ENCODE measurements at regions not wholly inside any gene's neighbourhood (a gene's known extent, or its start where the extent isn't known, plus 50 kb on each side); places are given as distances from the start of the nearest gene placed in this dataset.

- Histone ChIP-seq H3K27me3 (ENCODE audit: control insufficient read depth in 1 of 2, insufficient read depth in 1 of 2, low read length in 2 of 2) (peaks cover 0 to 17% of the 10 kb centered on the region in 2 experiments), H4K8ac (ENCODE audit: low read length) (no peak overlapping the region), H2BK15ac (ENCODE audit: low read depth, poor library complexity, severe bottlenecking) (no peak overlapping the region), H3K4me2 (ENCODE audit: low read length, poor library complexity, severe bottlenecking) (no peak overlapping the region), H3K36me3 (ENCODE audit: control insufficient read depth in 1 of 2, insufficient read depth in 2 of 2, low read depth in 1 of 2, low read length in 2 of 2) (no peaks in the 10 kb centered on the region), H3K9ac (ENCODE audit: low read length) (no peak overlapping the region), H3K14ac (ENCODE audit: low read length in 2 of 2) (no peak overlapping the region), H3K27ac (ENCODE audit: low read length, poor library complexity, severe bottlenecking) (no peak overlapping the region), H2AFZ (ENCODE audit: low read depth, low read length) (no peak overlapping the region), H2BK5ac (ENCODE audit: low read depth, low read length, poor library complexity, severe bottlenecking) (no peak overlapping the region), H3K4ac (ENCODE audit: low read depth in 1 of 2, low read length in 2 of 2) (no peak overlapping the region), H3K4me1 (ENCODE audit: control insufficient read depth, insufficient read depth, low read depth, low read length) (no peaks in the 10 kb centered on the region), H2BK120ac (ENCODE audit: low read depth, low read length) (no peak overlapping the region), H3K4me3 (ENCODE audit: insufficient read depth in 1 of 2, low read depth in 1 of 2, low read length in 2 of 2) (no peak overlapping the region), H3K18ac (ENCODE audit: low read depth in 1 of 2, low read length in 2 of 2) (no peak overlapping the region), H3K9me3 (ENCODE audit: control insufficient read depth, low read length) (peaks cover 15% of the 10 kb centered on the region), H2AK5ac (ENCODE audit: low read length, severe bottlenecking) (no peak overlapping the region), H4K91ac (ENCODE audit: low read length) (no peak overlapping the region), H3K79me1 (replicated peaks; ENCODE audit: low read length, poor library complexity, severe bottlenecking) (no peaks in the 10 kb centered on the region), H2BK12ac (ENCODE audit: low read length in 2 of 2) (no peak overlapping the region), H3K23ac (ENCODE audit: low read length in 2 of 2) (no peak overlapping the region)
- no peak for DNase-seq
- 13% methylated on average over 13 of the region's 15 CpGs for WGBS
Measured at GRCh38 chr9:134983074-134983473, 65.4 kb upstream of the FCN1 start.

DNA sequence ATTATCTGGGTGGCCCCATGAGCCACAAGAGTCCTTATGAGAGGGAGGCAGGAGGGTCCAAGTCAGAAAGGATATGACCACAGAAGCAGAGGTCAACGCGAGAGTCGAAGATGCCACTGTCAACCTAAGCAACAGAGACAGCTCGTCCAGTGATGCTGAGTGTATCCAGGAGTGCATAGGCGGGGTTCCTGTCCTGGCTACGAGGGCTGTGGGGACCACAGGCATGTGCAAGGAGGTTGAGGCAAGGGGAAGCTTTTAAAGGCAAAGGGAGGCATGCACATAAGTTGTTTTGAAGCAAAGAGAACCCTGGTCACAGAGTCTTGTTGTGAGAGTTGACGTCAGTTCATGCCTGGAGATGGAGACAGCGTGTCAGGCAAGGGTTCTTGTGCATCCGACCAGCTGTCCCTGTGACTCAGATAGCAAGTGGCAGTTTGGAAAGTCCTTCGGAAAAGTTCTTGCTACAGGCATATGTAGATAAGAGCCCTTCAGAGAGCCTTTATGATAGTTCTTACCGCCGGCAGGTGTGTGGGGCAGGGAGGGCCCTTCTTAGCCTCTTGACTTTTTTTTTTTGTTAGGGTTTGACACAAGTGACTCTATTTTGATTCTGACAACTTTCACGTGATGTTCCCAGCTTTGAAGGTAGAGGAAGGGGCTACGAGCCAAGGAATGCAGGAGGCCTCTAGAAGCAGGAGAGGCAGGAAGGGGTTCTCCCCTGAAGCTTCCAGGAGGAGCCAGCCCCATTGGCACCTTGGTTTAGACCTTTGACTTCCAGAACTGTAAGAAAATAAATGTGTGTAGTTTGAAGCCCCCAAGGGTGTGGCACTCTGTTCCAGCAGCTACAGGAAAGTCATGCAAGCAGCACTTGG is 66.0 kb upstream of the FCN1 start:
- Histone ChIP-seq H3K14ac (ENCODE audit: low read length in 2 of 2) (no peak overlapping the region), H2AFZ (ENCODE audit: low read depth, low read length) (no peak overlapping the region), H3K27me3 (ENCODE audit: control insufficient read depth in 1 of 2, insufficient read depth in 1 of 2, low read length in 2 of 2) (peaks cover 0 to 17% of the 10 kb centered on the region in 2 experiments), H3K4me3 (ENCODE audit: insufficient read depth in 1 of 2, low read depth in 1 of 2, low read length in 2 of 2) (no peak overlapping the region), H2BK15ac (ENCODE audit: low read depth, poor library complexity, severe bottlenecking) (no peak overlapping the region), H3K4me2 (ENCODE audit: low read length, poor library complexity, severe bottlenecking) (no peak overlapping the region), H3K18ac (ENCODE audit: low read depth in 1 of 2, low read length in 2 of 2) (no peak overlapping the region), H3K4ac (ENCODE audit: low read depth in 1 of 2, low read length in 2 of 2) (no peak overlapping the region), H3K36me3 (ENCODE audit: control insufficient read depth in 1 of 2, insufficient read depth in 2 of 2, low read depth in 1 of 2, low read length in 2 of 2) (no peaks in the 10 kb centered on the region), H4K91ac (ENCODE audit: low read length) (no peak overlapping the region), H3K4me1 (ENCODE audit: control insufficient read depth, insufficient read depth, low read depth, low read length) (no peaks in the 10 kb centered on the region), H2BK120ac (ENCODE audit: low read depth, low read length) (no peak overlapping the region), H3K27ac (ENCODE audit: low read length, poor library complexity, severe bottlenecking) (no peak overlapping the region), H3K79me1 (replicated peaks; ENCODE audit: low read length, poor library complexity, severe bottlenecking) (no peaks in the 10 kb centered on the region), H2AK5ac (ENCODE audit: low read length, severe bottlenecking) (no peak overlapping the region), H3K23ac (ENCODE audit: low read length in 2 of 2) (no peak overlapping the region), H3K9me3 (ENCODE audit: control insufficient read depth, low read length) (peaks cover 15% of the 10 kb centered on the region), H3K9ac (ENCODE audit: low read length) (no peak overlapping the region), H4K8ac (ENCODE audit: low read length) (no peak overlapping the region), H2BK12ac (ENCODE audit: low read length in 2 of 2) (no peak overlapping the region), H2BK5ac (ENCODE audit: low read depth, low read length, poor library complexity, severe bottlenecking) (no peak overlapping the region)
- no peak for DNase-seq
- 76% methylated on average over 14 of the region's 14 CpGs for WGBS

GRCh38 chr9:134984372-134985265 is 66.9 kb upstream of the FCN1 start:
- Histone ChIP-seq H3K27ac (ENCODE audit: low read length, poor library complexity, severe bottlenecking) (no peak overlapping the region), H3K23ac (ENCODE audit: low read length in 2 of 2) (no peak overlapping the region)
- 81% methylated on average over 23 of the region's 23 CpGs for WGBS

GRCh38 chr9:134985451-134985850 is 67.7 kb upstream of the FCN1 start:
- WGBS = 93% methylated on average over 7 of the region's 7 CpGs
- no peak overlapping the region for H2BK120ac ChIP-seq (ENCODE audit: low read depth, low read length)
- H3K9me3 ChIP-seq (ENCODE audit: control insufficient read depth, low read length) = peaks cover 15% of the 10 kb centered on the region
- no peaks in the 10 kb centered on the region for H3K79me1 ChIP-seq (replicated peaks; ENCODE audit: low read length, poor library complexity, severe bottlenecking)
- no peak overlapping the region for H3K9ac ChIP-seq (ENCODE audit: low read length)
- H4K91ac ChIP-seq (ENCODE audit: low read length) = no peak overlapping the region
- H3K27me3 ChIP-seq (ENCODE audit: control insufficient read depth in 1 of 2, insufficient read depth in 1 of 2, low read length in 2 of 2) = peaks cover 0 to 17% of the 10 kb centered on the region in 2 experiments
- DNase-seq = no peak
- H3K36me3 ChIP-seq (ENCODE audit: control insufficient read depth in 1 of 2, insufficient read depth in 2 of 2, low read depth in 1 of 2, low read length in 2 of 2) = no peaks in the 10 kb centered on the region
- H2BK5ac ChIP-seq (ENCODE audit: low read depth, low read length, poor library complexity, severe bottlenecking) = no peak overlapping the region
- no peak overlapping the region for H3K18ac ChIP-seq (ENCODE audit: low read depth in 1 of 2, low read length in 2 of 2)
- no peak overlapping the region for H2BK15ac ChIP-seq (ENCODE audit: low read depth, poor library complexity, severe bottlenecking)
- H3K4me1 ChIP-seq (ENCODE audit: control insufficient read depth, insufficient read depth, low read depth, low read length) = no peaks in the 10 kb centered on the region
- H2AFZ ChIP-seq (ENCODE audit: low read depth, low read length) = no peak overlapping the region
- H3K23ac ChIP-seq (ENCODE audit: low read length in 2 of 2) = no peak overlapping the region
- no peak overlapping the region for H3K14ac ChIP-seq (ENCODE audit: low read length in 2 of 2)
- no peak overlapping the region for H3K4me3 ChIP-seq (ENCODE audit: insufficient read depth in 1 of 2, low read depth in 1 of 2, low read length in 2 of 2)
- H3K4ac ChIP-seq (ENCODE audit: low read depth in 1 of 2, low read length in 2 of 2) = no peak overlapping the region
- no peak overlapping the region for H2AK5ac ChIP-seq (ENCODE audit: low read length, severe bottlenecking)
- H3K4me2 ChIP-seq (ENCODE audit: low read length, poor library complexity, severe bottlenecking) = no peak overlapping the region
- H4K8ac ChIP-seq (ENCODE audit: low read length) = no peak overlapping the region
- H2BK12ac ChIP-seq (ENCODE audit: low read length in 2 of 2) = no peak overlapping the region
- no peak overlapping the region for H3K27ac ChIP-seq (ENCODE audit: low read length, poor library complexity, severe bottlenecking)

More at GRCh38 chr9:134984372-134985265, 66.9 kb upstream of the FCN1 start:
- Histone ChIP-seq H3K9me3 (ENCODE audit: control insufficient read depth, low read length) (peaks cover 15% of the 10 kb centered on the region), H3K27me3 (ENCODE audit: control insufficient read depth in 1 of 2, insufficient read depth in 1 of 2, low read length in 2 of 2) (peaks cover 0 to 17% of the 10 kb centered on the region in 2 experiments), H2BK5ac (ENCODE audit: low read depth, low read length, poor library complexity, severe bottlenecking) (no peak overlapping the region), H2BK12ac (ENCODE audit: low read length in 2 of 2) (no peak overlapping the region), H3K4me1 (ENCODE audit: control insufficient read depth, insufficient read depth, low read depth, low read length) (no peaks in the 10 kb centered on the region), H4K91ac (ENCODE audit: low read length) (no peak overlapping the region), H2BK120ac (ENCODE audit: low read depth, low read length) (no peak overlapping the region), H4K8ac (ENCODE audit: low read length) (no peak overlapping the region), H3K4me3 (ENCODE audit: insufficient read depth in 1 of 2, low read depth in 1 of 2, low read length in 2 of 2) (no peak overlapping the region), H3K4me2 (ENCODE audit: low read length, poor library complexity, severe bottlenecking) (no peak overlapping the region), H3K9ac (ENCODE audit: low read length) (no peak overlapping the region), H2AK5ac (ENCODE audit: low read length, severe bottlenecking) (no peak overlapping the region), H3K18ac (ENCODE audit: low read depth in 1 of 2, low read length in 2 of 2) (no peak overlapping the region), H2AFZ (ENCODE audit: low read depth, low read length) (no peak overlapping the region), H3K79me1 (replicated peaks; ENCODE audit: low read length, poor library complexity, severe bottlenecking) (no peaks in the 10 kb centered on the region), H3K36me3 (ENCODE audit: control insufficient read depth in 1 of 2, insufficient read depth in 2 of 2, low read depth in 1 of 2, low read length in 2 of 2) (no peaks in the 10 kb centered on the region), H2BK15ac (ENCODE audit: low read depth, poor library complexity, severe bottlenecking) (no peak overlapping the region), H3K14ac (ENCODE audit: low read length in 2 of 2) (no peak overlapping the region), H3K4ac (ENCODE audit: low read depth in 1 of 2, low read length in 2 of 2) (no peak overlapping the region)
- DNase-seq = no peak

Measured in mesenchymal stem cell (in vitro differentiated cells and primary cell).